NCI-H1092 treated with DMSO at 0.1 percent for 48 hours (cell line): ENCODE measurements at regions not wholly inside any gene's neighbourhood (a gene's known extent, or its start where the extent isn't known, plus 50 kb on each side); places are given as distances from the start of the nearest gene placed in this dataset.
"Not testable (repeated sequence)": the region's sequence is repeated elsewhere in the genome, so short reads cannot be mapped to it uniquely, and the experiment has no call there.

ENCODE experiments used
- DNase-seq: peaks from one replicate; lab custom pipeline; 2025; lab: John Stamatoyannopoulos, UW

DNA sequence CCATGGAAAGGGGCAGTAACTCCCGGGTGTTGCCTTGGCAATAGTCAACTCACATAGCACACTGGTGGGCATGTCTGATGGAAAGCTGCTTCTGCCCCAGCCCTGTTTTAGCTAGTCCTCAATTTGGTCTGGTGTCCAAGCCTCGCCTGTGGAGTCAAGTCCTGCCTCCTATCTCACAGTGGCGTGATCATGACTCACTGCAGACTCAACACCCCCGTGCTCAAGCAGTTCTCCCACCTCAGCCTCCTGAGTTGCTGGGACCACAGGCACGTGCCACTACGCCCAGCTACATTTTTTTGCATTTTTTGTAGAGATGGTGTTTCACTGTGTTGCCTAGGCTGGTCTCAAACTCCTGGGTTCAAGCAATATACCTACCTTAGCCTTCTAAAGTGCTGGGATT is 218.9 kb upstream of the FRG2C start:
- not testable (repeated sequence) for DNase-seq

DNA sequence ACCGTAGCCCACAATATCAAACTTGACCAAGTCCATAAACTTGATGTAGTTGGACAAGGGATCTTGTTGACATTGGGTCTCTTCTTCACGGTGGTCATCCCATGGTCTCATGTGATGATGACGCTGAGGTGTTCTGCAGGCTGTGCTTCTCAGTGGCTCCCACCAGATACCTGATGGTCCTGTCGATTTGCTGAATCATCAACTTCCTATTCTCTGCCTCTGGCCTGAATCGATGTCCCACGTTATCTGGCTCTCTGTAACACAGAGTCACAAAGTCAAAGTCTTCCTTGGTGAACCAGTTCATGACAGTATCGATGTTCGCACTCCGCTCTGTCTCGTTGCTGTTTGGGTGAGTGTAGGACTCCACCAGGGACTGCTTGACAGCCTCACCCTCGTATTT is 217.2 kb upstream of the FRG2C start:
- DNase-seq, result not testable (repeated sequence)

DNA sequence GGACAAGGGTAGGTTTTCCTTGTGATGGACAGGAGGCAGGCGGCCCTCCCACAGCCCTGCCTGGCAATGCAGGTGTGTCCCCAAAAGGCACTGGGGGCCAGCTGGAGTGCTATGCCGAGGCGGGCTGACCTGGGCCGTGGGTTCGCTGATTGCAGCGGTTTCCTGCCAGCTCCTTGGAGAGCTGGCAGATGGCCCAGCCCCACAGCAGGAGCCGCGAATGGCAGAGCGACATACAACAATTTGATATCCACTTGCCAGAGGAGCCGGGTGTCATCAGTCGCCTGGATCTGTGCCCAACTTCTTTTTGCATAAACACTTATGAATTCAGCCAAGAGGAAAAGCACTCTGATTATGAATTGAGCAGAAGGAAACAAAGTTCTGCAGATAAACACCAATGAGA is 210.8 kb upstream of the FRG2C start:
- peak; percentile 91 for DNase-seq

DNA sequence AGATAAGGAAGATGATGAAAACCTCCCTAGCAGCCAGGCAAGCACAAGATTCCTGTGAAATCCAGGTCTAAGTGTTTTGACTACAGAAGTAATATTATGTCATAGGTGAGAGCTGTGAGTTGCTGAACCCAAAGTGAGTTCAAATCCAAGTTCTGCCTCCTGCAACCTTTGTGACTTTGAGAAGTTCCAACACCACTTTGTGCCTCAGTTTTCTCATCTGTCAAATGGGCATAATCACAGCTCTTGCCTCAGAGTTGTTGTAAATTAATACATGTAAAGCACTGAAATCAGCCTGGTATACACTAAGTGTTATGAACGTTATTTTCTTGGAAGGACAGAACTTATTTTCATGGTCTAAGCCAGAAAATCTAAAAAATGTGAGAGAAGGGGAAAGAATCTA is 210.3 kb upstream of the FRG2C start:
- not testable (repeated sequence) for DNase-seq

DNA sequence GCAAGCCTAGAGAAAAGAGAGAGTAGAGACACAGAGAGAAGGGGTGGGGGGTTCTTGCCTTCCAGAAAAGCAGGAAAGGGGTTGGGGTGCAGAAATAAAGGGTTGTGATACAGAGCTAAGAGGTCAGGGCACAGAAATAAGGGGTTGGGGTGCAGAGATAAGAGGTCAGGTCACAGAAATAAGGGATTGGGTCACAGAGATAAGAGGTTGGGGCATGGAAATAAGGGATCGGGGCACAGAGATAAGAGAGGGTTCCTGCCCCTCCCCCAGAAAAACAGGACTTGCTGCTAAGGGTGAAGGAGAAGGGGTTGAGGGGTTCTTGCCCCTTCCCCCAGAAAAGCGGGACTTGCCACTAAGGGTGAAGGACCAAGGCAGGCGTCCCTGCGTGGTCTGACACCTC is 189.6 kb upstream of the FRG2C start:
- DNase-seq, result not testable (repeated sequence)

DNA sequence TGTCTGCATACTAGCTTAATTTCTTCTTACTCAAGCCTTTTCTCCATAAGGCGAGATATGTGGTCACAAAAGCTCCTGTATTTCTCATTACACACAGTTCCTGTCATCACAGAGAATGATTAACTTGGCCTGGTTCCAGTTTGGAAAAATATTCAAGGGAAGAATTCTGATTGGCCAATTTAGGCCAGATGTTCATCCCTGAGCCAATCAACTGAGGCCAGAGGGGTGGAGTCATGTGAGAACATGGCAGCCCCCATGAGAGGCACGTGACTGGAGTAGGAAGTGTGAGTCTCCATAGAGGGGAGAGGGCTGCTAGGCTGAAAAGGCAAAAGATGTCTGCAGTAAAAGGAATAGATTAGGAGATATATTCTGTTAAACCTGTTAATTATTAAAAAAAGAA is 167.5 kb upstream of the FRG2C start:
- DNase-seq, result not testable (repeated sequence)

DNA sequence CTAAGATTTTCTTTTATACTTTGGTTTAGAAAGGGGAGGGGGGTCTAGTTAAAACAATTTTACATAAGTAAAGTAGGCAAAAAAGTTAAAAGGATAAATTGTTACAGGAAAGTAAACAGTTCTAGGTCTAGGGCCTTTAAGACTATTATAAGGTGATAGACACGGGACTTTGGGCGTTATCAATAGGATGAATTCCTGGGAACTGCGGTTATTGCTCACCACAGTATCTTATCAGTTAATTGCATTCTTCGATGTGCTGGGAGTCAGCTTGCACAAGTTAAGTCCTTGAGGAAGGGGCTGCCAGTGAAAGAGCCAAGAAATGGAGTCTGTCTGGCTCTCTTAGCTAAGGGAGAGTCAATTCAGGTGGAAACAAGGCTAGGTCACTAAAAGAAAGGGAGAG is 163.8 kb upstream of the FRG2C start:
- DNase-seq, result not testable (repeated sequence)

DNA sequence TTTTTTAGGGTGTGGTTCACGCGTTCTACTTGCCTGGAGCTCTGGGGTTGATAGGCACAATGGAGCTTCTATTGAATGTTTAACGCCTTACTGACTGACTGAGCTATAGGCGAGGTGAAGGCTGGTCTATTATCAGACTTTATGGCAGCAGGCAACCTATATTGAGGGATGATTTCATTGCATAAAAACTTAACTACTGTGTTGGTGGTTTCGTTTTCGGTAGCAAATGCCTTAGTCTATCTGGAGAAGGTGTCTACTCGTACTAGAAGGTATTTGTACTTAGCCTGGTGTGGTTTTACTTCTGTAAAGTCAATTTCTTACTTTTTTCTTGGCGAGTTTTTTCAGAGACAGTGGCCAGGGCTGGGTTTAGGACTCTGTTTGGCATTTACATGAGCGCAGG is 162.0 kb upstream of the FRG2C start:
- DNase-seq, result not testable (repeated sequence)

DNA sequence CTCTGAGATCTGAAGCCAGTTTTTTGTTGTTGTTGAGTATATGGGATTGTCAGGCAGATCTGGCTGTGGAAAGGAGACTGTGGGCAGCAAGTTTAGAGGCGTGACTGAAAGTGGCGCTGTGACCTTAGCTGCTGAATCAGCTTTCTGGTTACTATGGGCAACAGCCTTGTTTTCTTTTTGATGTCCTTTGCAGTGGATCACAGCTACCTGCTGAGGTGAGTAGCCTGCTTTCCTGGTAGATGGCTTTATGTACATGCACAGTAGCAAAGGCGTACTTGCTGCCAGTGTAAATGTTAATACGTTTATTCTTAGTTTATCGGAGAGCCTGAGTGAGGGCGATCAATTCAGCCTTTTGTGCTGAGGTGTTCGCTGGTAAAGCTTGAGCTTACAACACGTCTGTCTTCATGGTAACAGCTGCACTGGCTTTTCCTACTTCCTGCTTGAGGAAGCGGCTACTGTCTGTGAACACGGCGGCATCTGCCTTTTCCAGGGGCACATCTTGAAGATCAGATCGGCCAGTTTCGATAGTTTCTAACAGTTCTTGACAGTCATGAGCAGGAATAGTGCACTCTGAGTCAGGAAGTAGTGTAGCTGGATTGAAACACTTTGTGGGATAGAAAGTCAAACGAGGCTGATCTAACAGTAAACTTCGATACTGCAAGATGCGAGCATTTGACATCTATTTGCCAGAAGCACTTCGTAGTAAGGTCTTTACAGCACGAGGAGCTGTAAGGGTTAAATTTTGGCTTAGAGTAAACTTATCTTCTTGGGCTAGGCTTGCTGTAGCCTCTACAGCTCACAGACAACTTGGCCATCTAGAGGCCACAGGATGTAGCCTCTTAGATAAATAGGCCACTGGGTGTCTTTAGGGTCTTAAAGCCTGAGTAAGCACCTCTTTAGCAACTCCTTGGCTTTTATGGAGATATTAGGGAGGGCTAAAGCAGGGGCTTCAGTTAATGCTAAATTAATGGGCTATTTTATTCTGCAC is 161.1 kb upstream of the FRG2C start:
- DNase-seq, result peak; percentile 31

DNA sequence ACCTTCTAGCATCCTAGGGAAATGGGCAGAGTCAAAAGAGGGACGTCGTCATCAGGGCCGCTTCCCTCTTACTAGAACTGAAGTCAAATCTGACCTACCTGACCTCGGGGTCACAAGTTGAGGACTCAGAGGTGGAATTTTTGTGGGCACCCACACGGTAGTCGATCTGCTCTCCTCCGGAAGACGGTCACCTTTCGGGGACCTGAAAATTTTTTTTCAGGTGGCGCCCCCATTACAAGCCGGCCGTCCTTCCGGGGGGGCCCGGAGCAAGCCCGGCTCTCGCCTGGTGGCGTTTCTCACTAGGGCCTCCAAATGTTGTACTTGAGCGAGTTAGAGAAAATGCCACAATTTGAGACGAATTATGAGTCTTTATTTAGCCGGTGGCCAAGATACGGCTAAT is 157.5 kb upstream of the FRG2C start:
- DNase-seq, result no peak

DNA sequence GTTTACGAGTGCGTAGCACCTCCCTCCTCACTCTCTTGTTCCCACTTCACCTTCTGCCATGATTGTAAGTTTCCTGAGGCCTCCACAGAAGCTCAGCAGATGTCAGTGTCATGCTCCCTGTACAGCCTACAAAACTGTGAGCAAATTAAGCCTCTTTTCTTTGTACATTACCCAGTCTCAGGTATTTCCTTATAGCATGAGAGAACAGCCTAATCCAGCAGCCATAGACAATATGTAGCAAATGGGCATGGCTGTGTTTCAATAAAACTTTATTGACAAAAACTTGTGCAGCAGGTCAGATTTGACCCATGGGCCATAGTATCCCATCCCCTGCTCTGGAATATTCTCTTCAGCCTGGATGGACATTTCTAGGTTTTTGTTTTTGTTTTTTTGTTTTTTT is 156.2 kb upstream of the FRG2C start:
- not testable (repeated sequence) for DNase-seq

DNA sequence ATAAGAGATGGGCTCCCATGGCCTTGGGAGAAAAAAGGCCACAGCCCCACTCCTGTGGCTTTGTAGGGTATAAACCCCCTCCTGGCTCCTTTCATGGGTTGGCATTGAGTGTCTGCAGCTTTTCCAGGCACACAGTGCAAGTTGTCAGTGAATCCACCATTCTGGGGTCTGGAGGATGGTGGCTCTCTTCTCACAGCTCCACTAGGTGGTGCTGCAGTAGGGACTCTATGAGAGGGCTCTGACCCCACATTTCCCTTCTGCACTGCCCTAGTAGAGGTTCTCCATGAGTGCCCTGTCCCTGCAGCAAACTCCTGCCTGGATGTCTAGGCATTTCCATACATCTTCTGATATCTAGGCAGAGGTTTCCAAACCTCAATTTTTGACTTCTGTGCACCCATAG is 136.5 kb upstream of the FRG2C start:
- not testable (repeated sequence) for DNase-seq

DNA sequence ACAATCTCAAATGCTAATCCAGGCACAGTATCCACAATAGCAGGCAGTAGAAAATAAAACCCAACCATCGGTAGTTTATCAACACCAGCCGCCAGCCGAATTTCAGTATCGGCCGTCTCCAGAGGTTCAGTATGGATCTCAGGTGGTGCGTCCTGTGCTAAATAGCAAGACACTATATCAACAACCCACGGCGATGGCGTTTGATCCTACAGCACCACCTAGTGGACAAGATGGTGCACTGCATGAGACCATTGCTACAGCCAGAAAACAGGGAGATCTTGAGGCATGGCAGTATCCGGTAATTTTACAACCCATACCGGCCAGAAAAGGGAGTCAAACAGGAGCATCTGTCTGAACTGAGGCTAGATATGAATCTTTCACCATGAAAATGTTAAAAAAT is 112.0 kb upstream of the FRG2C start:
- not testable (repeated sequence) for DNase-seq

DNA sequence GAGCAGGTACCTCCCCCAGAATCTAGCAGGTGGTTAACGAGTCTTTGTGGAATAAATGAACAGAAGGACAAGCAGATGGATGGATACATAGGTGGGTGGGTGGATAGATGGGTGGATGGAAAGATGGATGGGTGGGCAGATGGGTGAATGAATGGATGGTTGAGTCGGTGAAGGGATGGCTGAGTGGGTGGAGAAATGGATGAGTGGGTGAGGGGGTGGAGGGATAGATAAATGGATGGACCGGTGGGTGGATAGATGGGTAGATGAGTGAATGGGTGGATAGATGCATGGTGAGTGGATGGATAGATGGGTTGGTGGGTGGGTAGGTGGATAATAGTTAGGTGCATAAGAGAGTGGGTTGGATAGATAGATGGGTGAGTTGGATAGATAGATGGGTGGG is 99.7 kb upstream of the FRG2C start:
- not testable (repeated sequence) for DNase-seq

DNA sequence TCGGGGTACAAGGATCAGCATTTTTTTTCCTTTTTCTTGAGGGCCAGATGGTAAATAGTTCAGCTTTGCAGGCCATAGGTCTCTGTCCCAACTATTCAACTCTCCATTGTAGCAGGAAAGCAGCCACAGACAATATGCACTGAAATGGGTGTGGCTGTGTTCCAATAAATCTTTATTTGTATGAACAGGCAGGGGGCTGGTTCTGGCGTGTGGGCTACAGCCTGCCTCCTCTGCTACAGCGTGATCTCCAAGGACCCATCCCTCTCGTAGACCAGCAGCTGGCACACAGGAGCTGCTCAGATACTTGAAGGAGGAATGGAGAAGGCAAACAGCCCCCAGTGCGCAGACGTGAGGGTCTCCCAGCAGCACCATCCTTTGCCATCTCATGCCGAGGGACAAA is 91.8 kb upstream of the FRG2C start:
- not testable (repeated sequence) for DNase-seq

DNA sequence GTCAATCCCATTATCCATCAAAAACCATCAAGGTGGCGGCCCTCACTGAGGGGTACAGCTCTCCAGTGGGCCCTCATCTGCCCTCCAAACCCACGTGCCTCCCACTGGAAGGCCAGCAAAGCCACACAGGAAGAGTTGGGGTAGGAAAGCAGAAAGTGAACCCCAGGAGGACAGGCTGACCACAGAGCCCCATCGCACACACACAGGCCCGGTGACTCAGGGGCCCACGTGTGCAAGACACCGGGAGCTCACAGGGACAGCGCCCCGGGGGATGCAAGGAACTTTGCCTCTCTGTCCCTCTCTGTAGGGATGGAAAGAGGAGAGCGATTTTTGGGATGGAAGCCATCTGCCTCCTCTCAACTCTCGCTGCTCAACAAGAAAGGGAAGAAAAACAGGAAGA is 85.0 kb upstream of the FRG2C start:
- not testable (repeated sequence) for DNase-seq

DNA sequence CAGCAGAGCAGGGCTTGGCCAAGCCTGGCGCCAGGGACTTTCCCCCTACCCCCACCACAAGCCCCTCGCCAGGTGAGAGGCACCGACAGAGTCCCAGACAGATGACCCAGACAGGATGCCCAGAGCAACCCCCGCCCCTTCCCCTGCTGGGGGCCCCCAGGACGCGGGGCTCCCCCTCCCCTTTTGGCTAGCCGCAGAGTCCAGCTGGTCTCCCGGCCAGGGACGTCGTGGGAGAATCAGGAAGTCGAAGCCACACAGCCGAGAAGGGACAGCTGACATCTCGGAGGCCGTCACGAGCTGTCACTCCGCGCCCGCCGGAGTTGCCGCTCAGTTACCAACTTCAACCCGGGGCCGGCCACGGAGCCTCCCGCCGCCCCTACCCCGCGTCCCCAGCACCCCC is 84.6 kb upstream of the FRG2C start:
- not testable (repeated sequence) for DNase-seq

DNA sequence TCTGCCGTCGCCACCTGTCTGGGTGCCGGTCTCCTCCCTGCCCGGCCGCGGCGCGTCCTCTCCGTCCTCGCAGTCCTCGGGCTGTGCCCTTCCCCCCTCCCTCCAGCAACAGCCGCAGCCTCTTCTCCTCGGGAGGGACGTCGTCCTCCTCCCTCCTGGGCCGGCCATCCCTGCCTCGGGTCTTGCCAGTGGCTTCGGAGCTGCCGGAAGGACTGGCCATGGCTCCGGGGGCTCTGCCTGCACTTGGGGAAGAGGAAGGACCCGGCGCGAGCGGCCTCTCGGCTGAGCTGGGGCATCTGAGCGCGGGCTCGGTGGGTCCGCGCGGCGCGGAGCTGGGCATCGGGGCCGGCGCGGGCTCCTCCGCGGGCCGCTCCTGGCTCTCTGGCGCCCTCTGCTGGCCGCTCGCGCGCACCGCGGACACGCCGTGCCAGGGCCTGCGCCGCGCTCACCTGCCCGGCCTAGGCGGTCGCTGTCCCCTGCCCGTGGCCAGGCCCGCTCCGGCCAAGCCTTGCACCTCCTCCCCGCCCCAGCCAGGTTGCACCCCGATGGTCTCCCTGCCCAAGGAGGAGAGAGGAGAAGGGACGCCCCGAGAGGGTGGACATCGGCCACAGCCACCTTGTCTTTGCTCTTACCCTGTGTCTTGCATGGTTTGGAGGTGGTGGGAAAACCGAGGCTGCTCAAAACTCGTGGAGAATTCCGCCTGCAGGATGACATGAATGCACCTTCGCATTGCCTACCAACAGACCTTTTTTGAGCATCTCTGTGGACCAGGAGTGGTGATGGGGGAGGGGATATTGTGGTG is 83.9 kb upstream of the FRG2C start:
- peak; percentile 13 for DNase-seq

DNA sequence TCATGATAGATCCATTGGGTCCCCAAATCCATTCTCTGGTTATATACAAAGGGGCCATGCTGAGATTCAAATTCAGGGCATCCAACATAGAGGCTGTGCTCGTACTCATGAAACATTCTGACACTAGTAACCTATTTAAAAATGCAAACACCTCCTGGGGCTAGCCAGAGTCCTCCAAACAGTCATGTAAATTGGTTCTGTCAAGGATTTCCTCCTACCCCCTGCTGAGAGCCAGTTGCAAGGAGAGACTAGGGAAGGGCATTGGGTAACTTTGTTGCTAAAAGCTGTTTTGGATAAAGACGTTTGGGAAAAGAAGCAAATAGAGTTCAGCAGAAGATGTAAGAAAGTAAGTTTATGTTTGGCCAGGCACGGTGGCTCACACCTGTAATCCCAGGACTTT is 81.6 kb upstream of the FRG2C start:
- DNase-seq, result not testable (repeated sequence)

DNA sequence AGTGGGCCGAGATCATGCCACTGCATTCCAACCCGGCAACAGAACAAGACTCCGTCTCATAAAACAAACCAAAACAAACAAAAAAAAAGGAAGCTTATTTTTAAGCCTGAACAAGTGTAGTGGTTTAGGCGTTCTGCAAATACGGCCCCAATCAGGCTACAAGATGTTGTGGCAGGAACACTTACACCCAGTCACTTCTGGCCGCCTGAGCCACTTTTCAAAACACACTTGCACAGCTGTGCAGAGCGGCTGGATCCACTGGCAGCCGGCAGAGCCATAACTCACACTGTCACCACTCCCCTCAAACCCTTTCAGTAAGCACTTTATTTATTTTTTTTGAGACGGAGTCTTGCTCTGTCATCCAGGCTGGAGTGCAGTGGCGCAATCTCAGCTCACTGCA is 81.0 kb upstream of the FRG2C start:
- not testable (repeated sequence) for DNase-seq

DNA sequence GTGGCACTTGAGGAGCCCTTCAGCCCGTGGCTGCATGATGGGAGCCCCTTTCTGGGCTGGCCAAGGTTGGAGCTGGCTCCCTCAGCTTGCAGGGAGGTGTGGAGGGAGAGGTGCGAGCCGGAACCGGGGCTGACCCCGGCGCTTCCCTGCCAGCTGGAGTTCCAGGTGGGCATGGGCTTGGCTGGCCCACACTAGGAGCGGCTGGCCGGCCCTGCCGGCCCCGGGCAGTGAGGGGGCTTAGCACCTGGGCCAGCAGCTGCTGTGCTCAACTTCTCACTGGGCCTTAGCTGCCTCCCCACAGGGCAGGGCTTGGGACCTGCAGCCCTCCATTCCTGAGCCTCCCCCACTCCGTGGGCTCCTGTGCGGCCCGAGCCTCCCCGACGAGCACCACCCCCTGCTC is 76.4 kb upstream of the FRG2C start:
- not testable (repeated sequence) for DNase-seq

DNA sequence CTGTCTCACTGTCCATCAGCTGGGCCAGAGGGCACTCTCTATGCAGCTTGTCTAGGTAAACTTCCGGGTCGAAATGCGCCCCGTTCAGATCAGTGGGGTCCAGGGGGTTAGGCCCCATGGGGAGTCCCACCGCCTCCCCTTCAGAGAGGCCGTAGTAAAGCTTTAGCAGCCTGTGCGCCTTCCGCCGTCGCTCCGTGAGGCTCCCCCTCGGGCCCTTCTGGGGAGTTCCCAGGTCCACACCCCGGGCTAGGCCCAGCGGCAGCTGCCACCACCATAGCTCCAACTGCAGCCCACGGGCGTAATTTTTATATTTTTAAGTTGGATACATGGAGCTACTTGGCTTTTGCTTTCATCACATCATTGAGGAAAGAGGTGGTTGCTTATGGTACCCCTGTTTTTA is 73.7 kb upstream of the FRG2C start:
- DNase-seq, result not testable (repeated sequence)
